Esophagus muscularis mucosa (tissue), 4 donors: ENCODE measurements at regions not wholly inside any gene's neighbourhood (a gene's known extent, or its start where the extent isn't known, plus 50 kb on each side); places are given as distances from the start of the nearest gene placed in this dataset.

ENCODE experiments used
- DNase-seq: peaks from one replicate; pipeline ENCODE4 v3.0.0-alpha.2; 2017; ENCODE audit errors: extremely low spot score
- H3K27ac ChIP-seq, 4 donors: fragments of 200-600 bp; sonication (generic); replicated peaks in 1 of 4; 1 replicate in 3 of 4; 2 replicates in 1 of 4; pipeline ENCODE4 v1.5.1; 2016 to 2019; ENCODE audit warnings: mild to moderate bottlenecking in 1 of 4
- H3K27me3 ChIP-seq, 4 donors: fragments of 200-600 bp; sonication (generic); one replicate each; pipeline versions ENCODE4 v1.5.1 to v1.6.0; 2016 to 2019
- H3K36me3 ChIP-seq, 4 donors: fragments of 200-600 bp; sonication (generic); one replicate each; pipeline ENCODE4 v1.5.1; 2016 to 2019
- H3K4me1 ChIP-seq, 4 donors: fragments of 200-600 bp; sonication (generic); one replicate each; pipeline ENCODE4 v1.5.1; 2016 to 2019
- H3K4me3 ChIP-seq, 4 donors: fragments of 200-600 bp; sonication (generic); 1 replicate in 2 of 4; 2 replicates in 2 of 4; pipeline ENCODE4 v1.5.1; 2016 to 2019; ENCODE audit warnings: mild to moderate bottlenecking in 4 of 4, moderate library complexity in 1 of 4
- H3K9me3 ChIP-seq, 4 donors: fragments of 200-600 bp; sonication (generic); 1 replicate in 3 of 4; 2 replicates in 1 of 4; pipeline ENCODE4 v1.5.1; 2016 to 2019
- EP300 ChIP-seq: sonication (generic); formaldehyde crosslinking; IDR thresholded peaks from one replicate; pipeline ENCODE4 v1.6.1; 2017; ENCODE audit warnings: antibody characterized with exemption
- POLR2A ChIP-seq: fragments of 450-650 bp; IDR thresholded peaks from one replicate; pipeline ENCODE4 v1.6.1; 2017; ENCODE audit warnings: antibody characterized with exemption, moderate library complexity, mild to moderate bottlenecking, low read depth
- POLR2AphosphoS5 ChIP-seq, 2 donors: sonication (generic); formaldehyde crosslinking; IDR thresholded peaks; one replicate each; pipeline ENCODE4 v1.6.1; 2017; ENCODE audit warnings: antibody characterized with exemption in 2 of 2
- WGBS: methylation state at CpG from one replicate; pipeline ENCODE4 v1.1.5; 2018; 5-methylcytosine and 5-hydroxymethylcytosine counted together
- intact Hi-C: fragments of 100-400 bp; cut with DNase I; formaldehyde crosslinking; loops from one replicate; pipeline ENCODE4 v1.15.1; 2023
- TF ChIP-seq, protein P1 (sequence below), 3 experiments: fragments of 200-600 bp in 2 of 3; fragments of 450-650 bp in 1 of 3; sonication (generic) in 2 of 3; IDR thresholded peaks; one replicate each; pipeline ENCODE4 v1.5.1; 2017 to 2019; ENCODE audit warnings: antibody characterized with exemption in 3 of 3, mild to moderate bottlenecking in 2 of 3, moderate library complexity in 1 of 3

DNA sequence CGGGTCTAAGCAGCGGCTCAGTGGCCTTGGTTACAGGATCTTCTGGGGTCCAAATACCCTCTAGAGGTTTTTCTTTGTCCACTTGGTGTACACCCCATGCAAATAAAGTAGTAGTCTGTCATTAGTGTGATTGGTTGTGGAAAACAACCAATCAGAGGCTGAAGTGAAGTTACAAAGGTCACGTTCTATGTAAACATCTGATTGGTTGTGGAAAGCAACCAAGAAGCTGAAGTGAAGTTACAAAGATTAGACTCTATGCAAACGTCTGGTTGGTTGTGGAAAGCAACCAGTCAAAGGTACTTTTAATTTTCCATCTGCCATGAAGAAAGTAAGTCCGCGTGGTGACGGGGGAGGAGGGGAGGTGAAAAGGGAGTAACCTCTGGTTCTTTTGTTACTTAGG lies 790.9 kb downstream of the UQCRFS1 start:
- Histone ChIP-seq H3K36me3 (no peaks in the 10 kb centered on the region), H3K27ac (no peak overlapping the region), H3K4me3 (no peak overlapping the region), H3K4me1 (no peaks in the 10 kb centered on the region), H3K9me3 (no peaks in the 10 kb centered on the region), H3K27me3 (peaks cover 0 to 49% (median 0%) of the 10 kb centered on the region in 4 donors)
- TF ChIP-seq, protein P1, sequence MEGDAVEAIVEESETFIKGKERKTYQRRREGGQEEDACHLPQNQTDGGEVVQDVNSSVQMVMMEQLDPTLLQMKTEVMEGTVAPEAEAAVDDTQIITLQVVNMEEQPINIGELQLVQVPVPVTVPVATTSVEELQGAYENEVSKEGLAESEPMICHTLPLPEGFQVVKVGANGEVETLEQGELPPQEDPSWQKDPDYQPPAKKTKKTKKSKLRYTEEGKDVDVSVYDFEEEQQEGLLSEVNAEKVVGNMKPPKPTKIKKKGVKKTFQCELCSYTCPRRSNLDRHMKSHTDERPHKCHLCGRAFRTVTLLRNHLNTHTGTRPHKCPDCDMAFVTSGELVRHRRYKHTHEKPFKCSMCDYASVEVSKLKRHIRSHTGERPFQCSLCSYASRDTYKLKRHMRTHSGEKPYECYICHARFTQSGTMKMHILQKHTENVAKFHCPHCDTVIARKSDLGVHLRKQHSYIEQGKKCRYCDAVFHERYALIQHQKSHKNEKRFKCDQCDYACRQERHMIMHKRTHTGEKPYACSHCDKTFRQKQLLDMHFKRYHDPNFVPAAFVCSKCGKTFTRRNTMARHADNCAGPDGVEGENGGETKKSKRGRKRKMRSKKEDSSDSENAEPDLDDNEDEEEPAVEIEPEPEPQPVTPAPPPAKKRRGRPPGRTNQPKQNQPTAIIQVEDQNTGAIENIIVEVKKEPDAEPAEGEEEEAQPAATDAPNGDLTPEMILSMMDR (IDR thresholded peaks at IDR 0.05), result no peak
- no peak for TF ChIP-seq POLR2A
- no peak for TF ChIP-seq EP300
- TF ChIP-seq POLR2AphosphoS5 (IDR thresholded peaks at IDR 0.05), result no peak
- WGBS, result 85% methylated on average over 7 of the region's 7 CpGs
- no peak for DNase-seq
- intact Hi-C loops, result no loop called here

DNA sequence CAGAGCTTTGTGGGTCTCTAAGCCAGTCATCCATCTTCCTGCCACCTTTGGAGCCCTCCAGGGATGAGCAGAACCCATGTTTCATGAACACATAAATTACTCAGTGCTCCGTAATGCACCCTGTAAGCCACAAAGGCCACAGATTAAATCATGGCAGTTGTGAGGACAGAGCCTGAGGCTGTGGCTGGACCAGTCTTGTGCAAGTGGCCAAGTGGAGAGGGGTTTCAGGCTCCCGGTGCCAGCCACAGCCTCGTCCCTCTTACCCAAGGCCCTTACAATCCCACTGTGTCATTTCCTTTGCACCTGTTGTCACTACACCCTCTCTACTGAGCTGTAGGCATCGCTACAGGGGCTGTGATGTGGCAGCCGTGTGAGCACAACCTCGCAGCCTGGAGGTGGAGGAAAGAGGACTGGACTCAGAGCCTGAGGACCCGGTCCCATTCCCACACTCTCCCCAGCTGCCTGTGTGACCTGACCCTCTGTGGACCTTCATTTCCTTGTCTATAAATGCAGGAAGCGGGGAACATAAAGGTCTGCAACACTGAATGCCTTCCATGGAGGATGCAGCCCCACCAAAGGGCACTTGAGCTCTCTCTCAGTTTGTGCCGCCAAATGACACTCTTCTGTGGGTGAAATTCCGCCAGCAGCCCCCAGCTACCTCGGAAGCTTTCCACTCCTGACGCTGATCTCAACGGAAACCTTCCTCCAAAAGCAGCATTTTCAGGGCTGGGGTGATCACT lies 792.0 kb downstream of the UQCRFS1 start:
- Histone ChIP-seq H3K4me3 (no peak overlapping the region), H3K27ac (no peak overlapping the region), H3K9me3 (peaks cover 0 to 6% (median 0%) of the 10 kb centered on the region in 4 donors), H3K27me3 (peaks cover 0 to 41% (median 0%) of the 10 kb centered on the region in 4 donors), H3K36me3 (no peaks in the 10 kb centered on the region), H3K4me1 (no peaks in the 10 kb centered on the region)
- no peak for DNase-seq
- intact Hi-C loops, result no loop called here
- WGBS, result 70% methylated on average over 13 of the region's 13 CpGs
- TF ChIP-seq POLR2A (no peak), POLR2AphosphoS5 (IDR thresholded peaks at IDR 0.05) (no peak), EP300 (no peak)
- TF ChIP-seq, protein P1 (IDR thresholded peaks at IDR 0.05), result no peak

DNA sequence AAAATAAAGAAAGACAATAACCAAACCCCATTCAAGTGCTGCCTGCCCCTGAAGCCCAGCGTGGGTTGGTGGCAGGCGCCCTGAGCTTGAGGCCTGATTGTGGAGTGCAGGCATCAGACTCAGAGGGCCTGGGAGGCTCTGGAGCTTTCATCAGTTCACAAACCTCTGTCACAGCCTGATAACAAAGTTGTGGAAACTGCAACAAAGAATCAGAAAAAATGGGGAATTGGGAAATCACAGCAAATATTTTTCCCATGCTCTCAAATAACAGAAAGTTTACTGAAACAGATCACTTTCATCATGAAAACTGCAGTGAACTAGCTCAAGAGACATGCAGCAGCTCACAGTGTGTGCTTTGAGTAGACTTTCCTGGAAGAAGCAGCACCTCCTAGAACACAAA lies 793.6 kb downstream of the UQCRFS1 start:
- DNase-seq, result no peak
- H3K4me3 ChIP-seq, result no peak overlapping the region
- peaks cover 0 to 34% (median 0%) of the 10 kb centered on the region in 4 donors for H3K27me3 ChIP-seq
- no peak for TF ChIP-seq EP300
- TF ChIP-seq, protein P1 (IDR thresholded peaks at IDR 0.05), result no peak
- no peak for TF ChIP-seq POLR2AphosphoS5 (IDR thresholded peaks at IDR 0.05)
- TF ChIP-seq POLR2A, result no peak
- no peaks in the 10 kb centered on the region for H3K4me1 ChIP-seq
- H3K36me3 ChIP-seq, result no peaks in the 10 kb centered on the region
- peaks cover 0 to 6% (median 0%) of the 10 kb centered on the region in 4 donors for H3K9me3 ChIP-seq
- H3K27ac ChIP-seq, result no peak overlapping the region
- intact Hi-C loops, result no loop called here
- WGBS, result 97% methylated on average over 2 of the region's 2 CpGs

DNA sequence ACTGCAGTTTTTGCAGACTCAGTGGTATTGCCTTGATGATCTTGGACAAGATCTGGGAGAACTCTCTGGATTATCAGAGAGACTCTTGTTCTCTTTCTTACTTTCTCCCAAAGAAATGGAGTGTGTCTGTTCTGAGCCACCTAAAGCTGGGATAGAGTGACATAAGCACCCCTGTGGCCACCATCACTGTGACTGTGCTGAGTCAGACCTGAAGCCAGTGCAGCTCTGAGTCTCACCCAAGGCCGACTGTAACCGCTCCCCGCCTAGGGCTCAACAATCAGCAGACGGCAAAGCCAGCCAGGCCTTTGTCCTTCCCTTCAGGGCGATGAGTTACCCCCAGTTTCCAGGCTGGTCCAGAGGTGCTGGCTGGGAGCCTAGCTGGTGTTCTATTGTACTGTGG lies 795.6 kb downstream of the UQCRFS1 start:
- Histone ChIP-seq H3K27ac (no peak overlapping the region), H3K4me3 (no peak overlapping the region), H3K9me3 (peaks cover 0 to 6% (median 0%) of the 10 kb centered on the region in 4 donors), H3K4me1 (no peaks in the 10 kb centered on the region), H3K27me3 (peaks cover 0 to 24% (median 0%) of the 10 kb centered on the region in 4 donors), H3K36me3 (no peaks in the 10 kb centered on the region)
- no peak for DNase-seq
- no peak for TF ChIP-seq POLR2AphosphoS5 (IDR thresholded peaks at IDR 0.05)
- no peak for TF ChIP-seq POLR2A
- 64% methylated on average over 4 of the region's 5 CpGs for WGBS
- intact Hi-C loops, result no loop called here

DNA sequence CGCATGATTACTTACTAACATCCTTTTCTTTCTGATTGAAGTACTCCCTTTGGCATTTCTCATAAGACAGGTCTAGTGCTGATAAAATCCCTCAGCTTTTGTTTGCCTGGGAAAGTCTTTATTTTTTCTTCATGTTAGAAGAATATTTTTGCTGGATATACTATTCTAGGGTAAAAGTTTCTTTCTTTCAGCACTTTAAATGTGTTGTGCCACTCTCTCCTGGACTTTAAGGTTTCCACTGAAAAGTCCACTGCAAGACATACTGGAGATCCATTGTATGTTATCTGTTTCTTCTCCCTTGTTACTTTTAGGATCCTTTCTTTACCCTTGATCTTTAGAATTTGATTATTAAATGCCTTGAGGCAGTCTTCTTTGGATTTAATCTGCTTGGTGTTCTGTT lies 796.7 kb downstream of the UQCRFS1 start:
- H3K9me3 ChIP-seq, result peaks cover 0 to 6% (median 0%) of the 10 kb centered on the region in 4 donors
- no peaks in the 10 kb centered on the region for H3K36me3 ChIP-seq
- H3K4me3 ChIP-seq, result no peak overlapping the region
- H3K4me1 ChIP-seq, result no peaks in the 10 kb centered on the region
- TF ChIP-seq EP300 (no peak), POLR2AphosphoS5 (IDR thresholded peaks at IDR 0.05) (no peak), POLR2A (no peak)
- TF ChIP-seq, protein P1 (IDR thresholded peaks at IDR 0.05), result no peak
- no peak overlapping the region for H3K27ac ChIP-seq
- no peak for DNase-seq
- intact Hi-C loops, result no loop called here
- WGBS, result 94% methylated on average over 1 of the region's 1 CpG
- H3K27me3 ChIP-seq, result peaks cover 0 to 18% (median 0%) of the 10 kb centered on the region in 4 donors
